Inflammatory macrophage treated with lipopolysaccharide for 4 hours (primary cell): ENCODE measurements at regions not wholly inside any gene's neighbourhood (a gene's known extent, or its start where the extent isn't known, plus 50 kb on each side); places are given as distances from the start of the nearest gene placed in this dataset.

Experiments
- DNase-seq: peaks from one replicate; pipeline ENCODE4 v3.0.0-alpha.2; 2020

GRCh38 chr1:109826446-109826845 lies 62.7 kb upstream of the EPS8L3 start:
- no peak for DNase-seq

GRCh38 chr1:109824349-109825115 lies 60.8 kb upstream of the EPS8L3 start:
- DNase-seq, result no peak

DNA sequence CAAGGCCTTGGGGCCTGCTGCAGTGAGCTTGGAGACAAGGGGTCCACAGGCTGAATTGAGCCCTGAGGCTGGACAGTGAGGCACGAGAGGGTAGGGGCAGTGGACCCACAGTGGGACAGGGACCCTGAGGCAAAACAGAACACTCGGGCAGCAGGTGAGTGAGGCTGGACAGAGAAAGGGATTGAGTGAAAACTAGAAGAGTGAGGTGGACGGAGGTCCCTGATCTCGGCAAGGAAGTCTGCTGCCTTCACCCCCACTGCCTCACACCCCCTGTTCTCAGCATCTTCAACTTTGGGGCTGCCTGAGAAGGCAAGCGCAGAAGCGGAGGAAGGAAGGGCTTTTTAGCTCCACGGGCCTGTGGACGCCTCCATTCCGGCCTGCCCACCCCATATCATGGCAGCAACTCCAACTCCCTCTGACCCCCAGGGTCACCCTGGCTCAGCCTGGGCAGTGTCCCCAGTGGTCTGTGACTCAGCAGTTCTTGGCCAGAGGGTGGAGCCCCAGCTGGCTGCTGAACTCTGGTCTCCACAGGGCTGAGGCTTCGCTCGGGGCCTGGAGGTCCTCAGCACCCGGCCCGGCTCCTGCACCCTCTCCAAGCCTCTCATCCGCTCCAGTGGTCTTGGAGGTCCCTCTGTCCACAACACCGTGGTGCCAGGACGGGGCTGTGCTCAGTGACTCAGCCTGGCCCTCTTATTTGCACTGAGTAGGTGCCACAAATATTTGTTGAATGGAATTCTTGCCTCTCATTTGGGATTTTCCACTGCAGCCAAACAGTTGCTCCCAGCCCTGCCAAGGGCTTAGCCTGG lies 60.0 kb upstream of the EPS8L3 start:
- DNase-seq, result peak; percentile 47

- DNase-seq, result peak; percentile 49
These were observed 59.2 kb upstream of the EPS8L3 start for GRCh38 chr1:109822749-109823542.

DNA sequence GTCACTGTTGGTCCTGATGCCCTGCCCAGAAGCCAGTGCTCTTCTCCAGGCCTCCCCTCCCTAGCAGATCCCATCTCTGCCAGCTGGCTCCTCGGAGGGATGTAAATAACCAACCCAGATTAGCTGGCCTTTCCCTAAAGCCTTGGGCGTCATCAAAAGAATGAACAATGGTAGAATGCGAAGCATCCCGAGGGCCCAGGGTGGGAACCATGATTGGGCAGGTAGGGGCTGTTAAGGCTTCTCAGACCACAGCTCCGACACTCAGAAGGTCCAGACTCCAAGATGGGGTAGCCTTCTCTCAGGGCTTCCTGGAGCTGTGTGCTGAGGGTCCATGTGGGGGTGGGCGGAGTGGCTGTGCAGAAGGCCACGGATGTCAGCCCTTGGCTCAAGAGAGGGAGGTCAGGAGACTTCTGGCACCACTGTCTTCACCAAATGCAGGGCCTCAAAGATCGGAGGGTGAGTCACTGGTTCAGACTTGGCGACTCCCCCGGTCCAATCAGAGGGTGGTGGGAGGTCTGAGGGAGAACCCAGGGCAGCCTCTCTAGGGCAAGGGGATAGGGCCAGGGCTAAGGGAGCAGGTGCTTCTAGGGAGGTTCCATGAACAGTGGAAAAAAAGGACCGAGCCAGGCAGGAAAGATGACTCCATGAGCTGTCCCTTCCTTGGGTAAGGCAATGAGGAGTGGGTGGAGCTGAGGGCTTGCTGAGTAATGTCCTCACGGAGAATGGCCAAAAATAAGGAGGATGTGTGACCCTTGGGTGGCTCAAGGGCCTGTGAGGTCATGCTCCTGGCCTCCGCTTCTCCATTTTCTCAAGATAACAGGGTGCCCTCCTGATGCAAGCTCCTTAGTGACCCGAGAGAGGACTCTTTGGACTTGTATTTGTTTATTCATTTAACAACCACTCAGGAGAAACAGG lies 58.4 kb upstream of the EPS8L3 start:
- DNase-seq, result peak; percentile 99

DNA sequence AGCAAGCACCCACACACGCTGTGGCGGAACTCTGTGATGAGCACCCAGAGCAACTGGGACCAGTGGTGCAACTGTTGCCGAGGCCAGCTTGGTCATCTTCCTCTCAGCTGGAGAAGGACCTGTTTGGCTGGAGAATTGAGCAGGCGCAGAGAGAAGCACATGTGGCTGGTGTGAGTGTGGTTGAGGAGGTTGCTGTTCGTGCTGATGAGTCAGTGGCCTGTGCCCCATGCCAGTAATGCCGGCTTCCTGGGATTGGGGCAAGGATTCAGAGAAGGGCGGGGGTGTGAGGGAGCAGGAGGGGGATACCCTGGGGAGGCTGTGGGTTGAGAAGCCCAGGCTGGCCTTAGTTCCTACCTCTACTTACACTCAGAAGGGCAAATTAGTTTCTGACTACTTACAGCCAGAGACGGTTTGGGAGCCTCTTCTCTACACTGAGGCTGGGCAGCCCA lies 57.5 kb upstream of the EPS8L3 start:
- peak; percentile 99 for DNase-seq

DNA sequence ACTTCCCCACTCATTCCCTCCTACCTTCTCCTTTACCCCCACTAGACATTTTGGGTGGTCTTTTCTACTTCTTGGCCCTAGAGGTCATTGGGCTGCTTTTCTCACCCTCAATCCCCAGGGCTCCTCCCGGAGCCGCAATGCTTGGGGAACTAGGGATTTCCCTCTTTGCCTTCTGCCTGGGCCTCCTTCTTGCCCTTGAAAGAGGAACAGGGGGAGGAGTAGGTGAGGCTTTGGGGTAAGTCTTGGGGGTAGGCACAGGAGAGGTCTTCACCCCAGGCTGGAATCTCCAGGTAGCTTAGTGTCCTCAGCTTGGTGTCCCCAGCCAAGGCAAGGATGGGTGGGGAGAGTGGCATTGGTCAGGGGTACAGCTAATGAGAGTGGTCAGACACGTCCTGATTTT lies 56.2 kb upstream of the EPS8L3 start:
- DNase-seq, result peak; percentile 61

- DNase-seq, result no peak
These were observed 55.5 kb upstream of the EPS8L3 start for GRCh38 chr1:109818988-109819764.

- DNase-seq, result no peak
These were observed 54.7 kb upstream of the EPS8L3 start for GRCh38 chr1:109818271-109818987.

GRCh38 chr1:109817881-109818270 lies 54.2 kb upstream of the EPS8L3 start:
- DNase-seq, result no peak

GRCh38 chr1:109816975-109817535 lies 53.3 kb upstream of the EPS8L3 start:
- DNase-seq, result no peak

DNA sequence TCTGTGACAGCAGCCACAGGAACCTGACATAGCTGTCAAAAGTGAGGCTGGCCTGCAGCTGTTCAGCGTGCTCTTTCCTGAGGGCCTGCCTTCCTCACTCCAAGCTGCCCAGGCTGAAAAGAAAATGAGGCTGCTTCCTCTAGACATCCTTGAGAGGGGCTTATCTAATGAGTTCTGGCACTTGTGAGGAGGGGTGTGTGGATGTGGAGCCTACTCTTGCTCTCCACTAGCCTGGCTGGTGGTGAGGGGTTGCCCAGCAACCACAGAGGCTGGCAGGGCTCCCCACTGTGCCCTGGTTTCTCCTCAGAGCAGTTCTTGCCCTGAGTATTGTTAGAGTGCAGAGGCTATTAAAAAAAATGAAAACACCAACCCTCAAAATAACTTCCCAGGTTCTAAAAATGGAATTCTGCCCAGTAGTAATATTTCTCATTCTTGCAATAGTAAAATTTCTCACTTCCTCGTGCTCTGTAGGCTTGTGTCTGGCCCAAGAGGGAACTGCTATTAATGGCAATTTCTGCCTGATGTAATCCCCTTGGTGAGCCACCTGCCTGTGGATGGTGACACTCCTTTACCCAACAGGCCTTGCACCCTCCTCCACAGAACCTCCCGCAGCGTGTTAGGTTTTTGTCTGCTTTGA lies 52.6 kb upstream of the EPS8L3 start:
- peak; percentile 98 for DNase-seq

GRCh38 chr1:109815809-109816174 lies 52.1 kb upstream of the EPS8L3 start:
- DNase-seq, result no peak

- no peak for DNase-seq
These were observed 51.5 kb upstream of the EPS8L3 start for GRCh38 chr1:109814993-109815786.

DNA sequence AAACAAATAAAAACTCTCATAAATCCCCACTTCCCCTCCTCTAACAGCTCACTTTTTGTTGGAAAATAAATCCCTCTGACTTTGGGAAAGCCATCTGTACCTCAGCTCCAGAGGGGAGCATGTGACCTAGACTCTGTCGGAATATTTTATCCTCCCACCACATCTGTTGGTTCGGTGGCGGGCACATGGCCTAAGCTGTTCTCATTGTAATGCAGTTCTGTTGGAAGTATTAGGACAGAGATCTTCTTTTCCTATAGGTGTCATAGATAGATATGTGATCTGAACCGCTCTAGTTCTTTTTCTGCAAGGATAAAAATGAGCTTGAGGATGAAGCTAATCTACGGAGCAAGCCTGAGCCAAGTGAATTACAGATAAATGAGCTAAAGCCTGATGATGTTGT lies 50.5 kb upstream of the EPS8L3 start:
- DNase-seq, result no peak
